Body of pancreas (tissue), 4 donors: ENCODE measurements at regions not wholly inside any gene's neighbourhood (a gene's known extent, or its start where the extent isn't known, plus 50 kb on each side); places are given as distances from the start of the nearest gene placed in this dataset.

Experiments used
- POLR2A ChIP-seq, 3 donors: fragments of 450-650 bp; IDR thresholded peaks; one replicate each; pipeline ENCODE4 v1.6.1; 2016; ENCODE audit warnings: antibody characterized with exemption in 3 of 3, mild to moderate bottlenecking in 2 of 3
- TF ChIP-seq, protein P1 (sequence below), 7 experiments: fragments of 450-650 bp in 4 of 7; fragments of 200-600 bp in 3 of 7; sonication (generic) in 3 of 7; IDR thresholded peaks; one replicate each; pipeline ENCODE4 v1.5.1; 2016 to 2019; ENCODE audit warnings: antibody characterized with exemption in 7 of 7

DNA sequence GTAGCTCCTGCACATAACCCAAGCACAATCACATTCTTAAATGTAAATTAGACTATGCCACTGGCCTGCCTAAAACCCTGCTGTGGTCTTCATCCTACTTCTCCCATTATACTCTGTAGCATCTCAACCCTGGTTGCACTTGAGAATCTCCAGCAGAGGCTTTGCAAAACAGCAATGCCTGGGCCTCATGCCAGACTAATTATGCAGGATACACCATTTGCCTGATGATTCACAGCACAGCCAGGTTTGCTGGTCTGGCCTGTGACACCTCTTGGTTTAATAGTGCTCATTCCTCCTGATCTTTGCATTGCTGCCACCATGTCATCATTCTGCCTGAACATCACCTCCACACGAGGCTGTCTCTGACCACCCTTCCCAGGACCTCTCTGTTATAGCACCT is 491.9 kb upstream of the TOM1L1 start:
- TF ChIP-seq, protein P1, sequence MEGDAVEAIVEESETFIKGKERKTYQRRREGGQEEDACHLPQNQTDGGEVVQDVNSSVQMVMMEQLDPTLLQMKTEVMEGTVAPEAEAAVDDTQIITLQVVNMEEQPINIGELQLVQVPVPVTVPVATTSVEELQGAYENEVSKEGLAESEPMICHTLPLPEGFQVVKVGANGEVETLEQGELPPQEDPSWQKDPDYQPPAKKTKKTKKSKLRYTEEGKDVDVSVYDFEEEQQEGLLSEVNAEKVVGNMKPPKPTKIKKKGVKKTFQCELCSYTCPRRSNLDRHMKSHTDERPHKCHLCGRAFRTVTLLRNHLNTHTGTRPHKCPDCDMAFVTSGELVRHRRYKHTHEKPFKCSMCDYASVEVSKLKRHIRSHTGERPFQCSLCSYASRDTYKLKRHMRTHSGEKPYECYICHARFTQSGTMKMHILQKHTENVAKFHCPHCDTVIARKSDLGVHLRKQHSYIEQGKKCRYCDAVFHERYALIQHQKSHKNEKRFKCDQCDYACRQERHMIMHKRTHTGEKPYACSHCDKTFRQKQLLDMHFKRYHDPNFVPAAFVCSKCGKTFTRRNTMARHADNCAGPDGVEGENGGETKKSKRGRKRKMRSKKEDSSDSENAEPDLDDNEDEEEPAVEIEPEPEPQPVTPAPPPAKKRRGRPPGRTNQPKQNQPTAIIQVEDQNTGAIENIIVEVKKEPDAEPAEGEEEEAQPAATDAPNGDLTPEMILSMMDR (IDR thresholded peaks at IDR 0.05) = no peak
- no peak for TF ChIP-seq POLR2A (IDR thresholded peaks at IDR 0.05)
